Cardiac muscle cell (in vitro differentiated cells and primary cell): ENCODE measurements at regions not wholly inside any gene's neighbourhood (a gene's known extent, or its start where the extent isn't known, plus 50 kb on each side); places are given as distances from the start of the nearest gene placed in this dataset.

Experiments
- DNase-seq, 2 donors: peaks; one replicate each; pipeline versions ENCODE4 v3.0.0 to v3.0.0-alpha.2; 2010 to 2017; ENCODE audit warnings: low read depth in 1 of 2, low spot score in 1 of 2
- H3K27ac ChIP-seq: fragments of 200-600 bp; sonication (generic); 2 replicates; pipeline ENCODE4 v1.5.1; 2016
- H3K27me3 ChIP-seq: fragments of 200-600 bp; sonication (generic); 2 replicates; pipeline ENCODE4 v1.6.0; 2016; ENCODE audit warnings: control low read depth
- H3K36me3 ChIP-seq: fragments of 200-600 bp; sonication (generic); 2 replicates; pipeline ENCODE4 v1.5.1; 2016; ENCODE audit warnings: control low read depth
- H3K4me1 ChIP-seq: fragments of 200-600 bp; sonication (generic); 2 replicates; pipeline ENCODE4 v1.8.1; 2017; ENCODE audit warnings: low read depth, mild to moderate bottlenecking, mixed run types
- H3K4me3 ChIP-seq: fragments of 200-600 bp; sonication (generic); 2 replicates; pipeline ENCODE4 v1.5.1; 2016; ENCODE audit warnings: mild to moderate bottlenecking
- H3K9me3 ChIP-seq: fragments of 200-600 bp; sonication (generic); 2 replicates; pipeline ENCODE4 v1.5.1; 2017; ENCODE audit warnings: low read depth, mild to moderate bottlenecking, control low read depth
- TF ChIP-seq, protein P1 (sequence below): IDR thresholded peaks from 2 replicates; pipeline ENCODE4 v1.5.1; 2012; ENCODE audit warnings: low read depth, mild to moderate bottlenecking, low read length

DNA sequence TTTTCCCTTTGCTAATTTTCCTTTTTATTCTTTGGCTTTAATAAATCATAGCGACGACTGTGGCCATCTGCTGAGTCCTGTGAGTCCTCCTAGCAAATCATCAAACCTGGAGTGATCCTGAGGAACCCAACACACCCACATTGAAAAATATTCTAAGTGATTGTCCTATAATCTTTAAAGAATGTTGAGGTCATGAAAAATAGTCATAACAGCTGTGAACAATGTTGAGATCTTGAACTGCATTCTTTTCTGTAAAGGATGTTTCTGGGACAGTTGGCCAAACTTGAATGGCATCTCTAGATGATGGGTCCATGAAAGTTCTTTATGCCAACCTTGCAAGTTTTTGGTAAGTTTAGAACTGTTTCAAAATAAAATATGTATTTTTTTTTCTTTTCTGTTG is 53.2 kb upstream of the ADAM23 start:
- H3K4me3 ChIP-seq = no peak overlapping the region
- DNase-seq = no peak
- TF ChIP-seq, protein P1, sequence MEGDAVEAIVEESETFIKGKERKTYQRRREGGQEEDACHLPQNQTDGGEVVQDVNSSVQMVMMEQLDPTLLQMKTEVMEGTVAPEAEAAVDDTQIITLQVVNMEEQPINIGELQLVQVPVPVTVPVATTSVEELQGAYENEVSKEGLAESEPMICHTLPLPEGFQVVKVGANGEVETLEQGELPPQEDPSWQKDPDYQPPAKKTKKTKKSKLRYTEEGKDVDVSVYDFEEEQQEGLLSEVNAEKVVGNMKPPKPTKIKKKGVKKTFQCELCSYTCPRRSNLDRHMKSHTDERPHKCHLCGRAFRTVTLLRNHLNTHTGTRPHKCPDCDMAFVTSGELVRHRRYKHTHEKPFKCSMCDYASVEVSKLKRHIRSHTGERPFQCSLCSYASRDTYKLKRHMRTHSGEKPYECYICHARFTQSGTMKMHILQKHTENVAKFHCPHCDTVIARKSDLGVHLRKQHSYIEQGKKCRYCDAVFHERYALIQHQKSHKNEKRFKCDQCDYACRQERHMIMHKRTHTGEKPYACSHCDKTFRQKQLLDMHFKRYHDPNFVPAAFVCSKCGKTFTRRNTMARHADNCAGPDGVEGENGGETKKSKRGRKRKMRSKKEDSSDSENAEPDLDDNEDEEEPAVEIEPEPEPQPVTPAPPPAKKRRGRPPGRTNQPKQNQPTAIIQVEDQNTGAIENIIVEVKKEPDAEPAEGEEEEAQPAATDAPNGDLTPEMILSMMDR = no peak
- no peaks in the 10 kb centered on the region for H3K9me3 ChIP-seq
- no peak overlapping the region for H3K27ac ChIP-seq
- H3K4me1 ChIP-seq = no peaks in the 10 kb centered on the region
- H3K36me3 ChIP-seq = no peaks in the 10 kb centered on the region
- no peaks in the 10 kb centered on the region for H3K27me3 ChIP-seq

DNA sequence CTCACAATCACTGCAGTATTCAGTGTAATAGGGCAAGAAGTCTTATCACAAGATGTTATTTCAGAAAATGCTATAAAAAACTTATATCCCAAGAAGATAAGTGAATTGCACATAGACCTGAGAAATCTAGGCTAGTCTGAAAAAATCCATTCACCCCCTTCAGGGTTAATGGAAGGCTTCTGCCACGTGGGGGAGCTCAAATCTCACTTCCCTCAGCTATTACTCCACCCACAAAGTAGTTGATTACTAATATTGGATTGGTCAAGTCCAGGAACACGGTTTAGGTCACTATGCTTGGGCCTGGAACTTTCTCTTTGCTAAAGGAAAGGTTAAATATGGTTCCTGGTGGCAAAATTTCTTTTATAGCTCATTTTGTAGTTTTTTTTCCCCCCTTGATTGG is 51.2 kb upstream of the ADAM23 start:
- no peaks in the 10 kb centered on the region for H3K27me3 ChIP-seq
- H3K9me3 ChIP-seq = no peaks in the 10 kb centered on the region
- no peaks in the 10 kb centered on the region for H3K4me1 ChIP-seq
- no peak overlapping the region for H3K4me3 ChIP-seq
- H3K27ac ChIP-seq = no peak overlapping the region
- TF ChIP-seq, protein P1 = peak; percentile 60
- no peaks in the 10 kb centered on the region for H3K36me3 ChIP-seq
- DNase-seq = peak; percentile 39 to 60
